H1 (cell line): ENCODE measurements at regions not wholly inside any gene's neighbourhood (a gene's known extent, or its start where the extent isn't known, plus 50 kb on each side); places are given as distances from the start of the nearest gene placed in this dataset.

Experiments
- ASH2L ChIP-seq: fragments of 200-600, 300-600 bp; sonication (generic); IDR thresholded peaks from one replicate; pipeline ENCODE4 v1.7.1; 2017; ENCODE audit warnings: low read length
- CREB1 ChIP-seq: IDR thresholded peaks from 2 replicates; pipeline ENCODE4 v1.6.1; 2012; ENCODE audit warnings: inconsistent platforms
- HDAC6 ChIP-seq: IDR thresholded peaks from one replicate; pipeline ENCODE4 v1.7.1; 2012; ENCODE audit warnings: low read depth, mild to moderate bottlenecking, inconsistent platforms, low read length, moderate library complexity
- KDM5A ChIP-seq: fragments of 200-600 bp; IDR thresholded peaks from 2 replicates; pipeline ENCODE4 v1.7.1; 2012; ENCODE audit warnings: mild to moderate bottlenecking, low read length, inconsistent platforms, mixed read lengths
- NRF1 ChIP-seq: IDR thresholded peaks from 2 replicates; pipeline ENCODE4 v1.6.1; 2011; ENCODE audit warnings: mild to moderate bottlenecking, low read depth, low read length, improper control_type of control experiment
- SIN3A ChIP-seq, 2 experiments: IDR thresholded peaks in 1 of 2; conservative IDR thresholded peaks in 1 of 2; 2 replicates each; pipeline ENCODE4 v1.6.1; 2011 to 2012; ENCODE audit warnings: low read length in 2 of 2, improper control_type of control experiment in 1 of 2, low read depth in 1 of 2, mild to moderate bottlenecking in 1 of 2
- SRF ChIP-seq: IDR thresholded peaks from 2 replicates; pipeline ENCODE4 v1.6.1; 2011; ENCODE audit warnings: mild to moderate bottlenecking, low read depth, low read length, moderate library complexity
- TBP ChIP-seq: IDR thresholded peaks from 2 replicates; pipeline ENCODE4 v1.6.1; 2011; ENCODE audit warnings: low read depth, low read length, improper control_type of control experiment
- TCF12 ChIP-seq: IDR thresholded peaks from 2 replicates; pipeline ENCODE4 v1.6.1; 2011; ENCODE audit warnings: low read depth, mild to moderate bottlenecking, low read length
- TEAD4 ChIP-seq: IDR thresholded peaks from 2 replicates; pipeline ENCODE4 v1.6.1; 2012; ENCODE audit warnings: low read depth, low read length, inconsistent platforms, mixed read lengths
- YY1 ChIP-seq: IDR thresholded peaks from 2 replicates; pipeline ENCODE4 v1.6.1; 2011; ENCODE audit warnings: low read depth, mild to moderate bottlenecking, low read length
- TF ChIP-seq, protein P1 (sequence below): fragments of 300-600 bp; sonication (generic); IDR thresholded peaks from 2 replicates; pipeline ENCODE4 v1.7.1; 2012; ENCODE audit warnings: low read length, moderate library complexity, mild to moderate bottlenecking, inconsistent platforms; ENCODE audit not compliant: insufficient replicate concordance

GRCh38 chr18:32607816-32608215 is 137.1 kb upstream of the GAREM1 start (continued):
- TF ChIP-seq, protein P1, sequence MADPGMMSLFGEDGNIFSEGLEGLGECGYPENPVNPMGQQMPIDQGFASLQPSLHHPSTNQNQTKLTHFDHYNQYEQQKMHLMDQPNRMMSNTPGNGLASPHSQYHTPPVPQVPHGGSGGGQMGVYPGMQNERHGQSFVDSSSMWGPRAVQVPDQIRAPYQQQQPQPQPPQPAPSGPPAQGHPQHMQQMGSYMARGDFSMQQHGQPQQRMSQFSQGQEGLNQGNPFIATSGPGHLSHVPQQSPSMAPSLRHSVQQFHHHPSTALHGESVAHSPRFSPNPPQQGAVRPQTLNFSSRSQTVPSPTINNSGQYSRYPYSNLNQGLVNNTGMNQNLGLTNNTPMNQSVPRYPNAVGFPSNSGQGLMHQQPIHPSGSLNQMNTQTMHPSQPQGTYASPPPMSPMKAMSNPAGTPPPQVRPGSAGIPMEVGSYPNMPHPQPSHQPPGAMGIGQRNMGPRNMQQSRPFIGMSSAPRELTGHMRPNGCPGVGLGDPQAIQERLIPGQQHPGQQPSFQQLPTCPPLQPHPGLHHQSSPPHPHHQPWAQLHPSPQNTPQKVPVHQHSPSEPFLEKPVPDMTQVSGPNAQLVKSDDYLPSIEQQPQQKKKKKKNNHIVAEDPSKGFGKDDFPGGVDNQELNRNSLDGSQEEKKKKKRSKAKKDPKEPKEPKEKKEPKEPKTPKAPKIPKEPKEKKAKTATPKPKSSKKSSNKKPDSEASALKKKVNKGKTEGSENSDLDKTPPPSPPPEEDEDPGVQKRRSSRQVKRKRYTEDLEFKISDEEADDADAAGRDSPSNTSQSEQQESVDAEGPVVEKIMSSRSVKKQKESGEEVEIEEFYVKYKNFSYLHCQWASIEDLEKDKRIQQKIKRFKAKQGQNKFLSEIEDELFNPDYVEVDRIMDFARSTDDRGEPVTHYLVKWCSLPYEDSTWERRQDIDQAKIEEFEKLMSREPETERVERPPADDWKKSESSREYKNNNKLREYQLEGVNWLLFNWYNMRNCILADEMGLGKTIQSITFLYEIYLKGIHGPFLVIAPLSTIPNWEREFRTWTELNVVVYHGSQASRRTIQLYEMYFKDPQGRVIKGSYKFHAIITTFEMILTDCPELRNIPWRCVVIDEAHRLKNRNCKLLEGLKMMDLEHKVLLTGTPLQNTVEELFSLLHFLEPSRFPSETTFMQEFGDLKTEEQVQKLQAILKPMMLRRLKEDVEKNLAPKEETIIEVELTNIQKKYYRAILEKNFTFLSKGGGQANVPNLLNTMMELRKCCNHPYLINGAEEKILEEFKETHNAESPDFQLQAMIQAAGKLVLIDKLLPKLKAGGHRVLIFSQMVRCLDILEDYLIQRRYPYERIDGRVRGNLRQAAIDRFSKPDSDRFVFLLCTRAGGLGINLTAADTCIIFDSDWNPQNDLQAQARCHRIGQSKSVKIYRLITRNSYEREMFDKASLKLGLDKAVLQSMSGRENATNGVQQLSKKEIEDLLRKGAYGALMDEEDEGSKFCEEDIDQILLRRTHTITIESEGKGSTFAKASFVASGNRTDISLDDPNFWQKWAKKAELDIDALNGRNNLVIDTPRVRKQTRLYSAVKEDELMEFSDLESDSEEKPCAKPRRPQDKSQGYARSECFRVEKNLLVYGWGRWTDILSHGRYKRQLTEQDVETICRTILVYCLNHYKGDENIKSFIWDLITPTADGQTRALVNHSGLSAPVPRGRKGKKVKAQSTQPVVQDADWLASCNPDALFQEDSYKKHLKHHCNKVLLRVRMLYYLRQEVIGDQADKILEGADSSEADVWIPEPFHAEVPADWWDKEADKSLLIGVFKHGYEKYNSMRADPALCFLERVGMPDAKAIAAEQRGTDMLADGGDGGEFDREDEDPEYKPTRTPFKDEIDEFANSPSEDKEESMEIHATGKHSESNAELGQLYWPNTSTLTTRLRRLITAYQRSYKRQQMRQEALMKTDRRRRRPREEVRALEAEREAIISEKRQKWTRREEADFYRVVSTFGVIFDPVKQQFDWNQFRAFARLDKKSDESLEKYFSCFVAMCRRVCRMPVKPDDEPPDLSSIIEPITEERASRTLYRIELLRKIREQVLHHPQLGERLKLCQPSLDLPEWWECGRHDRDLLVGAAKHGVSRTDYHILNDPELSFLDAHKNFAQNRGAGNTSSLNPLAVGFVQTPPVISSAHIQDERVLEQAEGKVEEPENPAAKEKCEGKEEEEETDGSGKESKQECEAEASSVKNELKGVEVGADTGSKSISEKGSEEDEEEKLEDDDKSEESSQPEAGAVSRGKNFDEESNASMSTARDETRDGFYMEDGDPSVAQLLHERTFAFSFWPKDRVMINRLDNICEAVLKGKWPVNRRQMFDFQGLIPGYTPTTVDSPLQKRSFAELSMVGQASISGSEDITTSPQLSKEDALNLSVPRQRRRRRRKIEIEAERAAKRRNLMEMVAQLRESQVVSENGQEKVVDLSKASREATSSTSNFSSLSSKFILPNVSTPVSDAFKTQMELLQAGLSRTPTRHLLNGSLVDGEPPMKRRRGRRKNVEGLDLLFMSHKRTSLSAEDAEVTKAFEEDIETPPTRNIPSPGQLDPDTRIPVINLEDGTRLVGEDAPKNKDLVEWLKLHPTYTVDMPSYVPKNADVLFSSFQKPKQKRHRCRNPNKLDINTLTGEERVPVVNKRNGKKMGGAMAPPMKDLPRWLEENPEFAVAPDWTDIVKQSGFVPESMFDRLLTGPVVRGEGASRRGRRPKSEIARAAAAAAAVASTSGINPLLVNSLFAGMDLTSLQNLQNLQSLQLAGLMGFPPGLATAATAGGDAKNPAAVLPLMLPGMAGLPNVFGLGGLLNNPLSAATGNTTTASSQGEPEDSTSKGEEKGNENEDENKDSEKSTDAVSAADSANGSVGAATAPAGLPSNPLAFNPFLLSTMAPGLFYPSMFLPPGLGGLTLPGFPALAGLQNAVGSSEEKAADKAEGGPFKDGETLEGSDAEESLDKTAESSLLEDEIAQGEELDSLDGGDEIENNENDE = no peak
- TF ChIP-seq YY1 (no peak), TCF12 (no peak), SIN3A (conservative IDR thresholded peaks at IDR 0.05 in 1 of 2, IDR thresholded peaks at IDR 0.05 in 1 of 2; ENCODE audit: low read depth in 1 of 2, low read length in 2 of 2) (no peak), CREB1 (no peak), KDM5A (no peak), ASH2L (no peak), SRF (no peak), NRF1 (no peak), HDAC6 (no peak), TBP (no peak), TEAD4 (no peak)
